ENCODE measurements at regions not wholly inside any gene's neighbourhood (a gene's known extent, or its start where the extent isn't known, plus 50 kb on each side); places are given as distances from the start of the nearest gene placed in this dataset.

GRCh38 chr9:90012949-90013348, 408.1 kb downstream of the GADD45G start:
- no peak for FAIRE-seq

GRCh38 chr9:90013778-90014177, 409.0 kb downstream of the GADD45G start:
- FAIRE-seq, result no peak

- FAIRE-seq, result no peak
Observed at GRCh38 chr9:90014421-90014820, 409.6 kb downstream of the GADD45G start.

GRCh38 chr9:90016272-90016671, 411.5 kb downstream of the GADD45G start:
- FAIRE-seq, result no peak

- FAIRE-seq, result no peak
Observed at GRCh38 chr9:90017679-90018078, 412.9 kb downstream of the GADD45G start.

GRCh38 chr9:90018688-90019087, 413.9 kb downstream of the GADD45G start:
- no peak for FAIRE-seq

- no peak for FAIRE-seq
Observed at GRCh38 chr9:90019626-90020025, 414.8 kb downstream of the GADD45G start.

- no peak for FAIRE-seq
Observed at GRCh38 chr9:90020276-90020871, 415.6 kb downstream of the GADD45G start.

GRCh38 chr9:90021216-90021906, 416.5 kb downstream of the GADD45G start:
- no peak for FAIRE-seq

GRCh38 chr9:90022474-90022873, 417.7 kb downstream of the GADD45G start:
- no peak for FAIRE-seq

GRCh38 chr9:90023861-90024260, 419.0 kb downstream of the GADD45G start:
- FAIRE-seq, result no peak

GRCh38 chr9:90024409-90024808, 419.6 kb downstream of the GADD45G start:
- FAIRE-seq, result no peak

- FAIRE-seq, result no peak
Observed at GRCh38 chr9:90024823-90025222, 420.0 kb downstream of the GADD45G start.

- no peak for FAIRE-seq
Observed at GRCh38 chr9:90025816-90026215, 421.0 kb downstream of the GADD45G start.

- FAIRE-seq, result no peak
Observed at GRCh38 chr9:90027296-90027790, 422.5 kb downstream of the GADD45G start.

- no peak for FAIRE-seq
Observed at GRCh38 chr9:90029386-90029785, 424.6 kb downstream of the GADD45G start.

- no peak for FAIRE-seq
Observed at GRCh38 chr9:90029996-90030395, 425.2 kb downstream of the GADD45G start.

- FAIRE-seq, result no peak
Observed at GRCh38 chr9:90032296-90033027, 427.6 kb downstream of the GADD45G start.

GRCh38 chr9:90033028-90033650, 428.3 kb downstream of the GADD45G start:
- FAIRE-seq, result no peak

GRCh38 chr9:90034071-90034470, 429.3 kb downstream of the GADD45G start:
- no peak for FAIRE-seq

- FAIRE-seq, result no peak
Observed at GRCh38 chr9:90035471-90035870, 430.7 kb downstream of the GADD45G start.

GRCh38 chr9:90037146-90037797, 432.5 kb downstream of the GADD45G start:
- no peak for FAIRE-seq

GRCh38 chr9:90038763-90039162, 434.0 kb downstream of the GADD45G start:
- FAIRE-seq, result no peak
